Cerebellar cortex (tissue), 1 donor: ENCODE measurements at regions not wholly inside any gene's neighbourhood (a gene's known extent, or its start where the extent isn't known, plus 50 kb on each side); places are given as distances from the start of the nearest gene placed in this dataset.
"Not testable (repeated sequence)": the region's sequence is repeated elsewhere in the genome, so short reads cannot be mapped to it uniquely, and the experiment has no call there.

Experiments used
- DNase-seq: peaks from one replicate; pipeline ENCODE4 v3.0.0-alpha.2; 2015; ENCODE audit warnings: low spot score

- no peak for DNase-seq
Observed at GRCh38 chr11:121864660-121865059, 251.4 kb downstream of the BLID start.

GRCh38 chr11:121863126-121863525 lies 252.9 kb downstream of the BLID start:
- no peak for DNase-seq

- DNase-seq: not testable (repeated sequence)
Observed at GRCh38 chr11:121855138-121855537, 260.9 kb downstream of the BLID start.

- no peak for DNase-seq
Observed at GRCh38 chr11:121844016-121844415, 272.0 kb downstream of the BLID start.

- DNase-seq: no peak
Observed at GRCh38 chr11:121842192-121842585, 273.8 kb downstream of the BLID start.

GRCh38 chr11:121841487-121842191 lies 274.4 kb downstream of the BLID start:
- DNase-seq: no peak

GRCh38 chr11:121839781-121840180 lies 276.2 kb downstream of the BLID start:
- no peak for DNase-seq

- no peak for DNase-seq
Observed at GRCh38 chr11:121838571-121838970, 277.4 kb downstream of the BLID start.

GRCh38 chr11:121833970-121834369 lies 282.0 kb downstream of the BLID start:
- DNase-seq: no peak

- no peak for DNase-seq
Observed at GRCh38 chr11:121829159-121829643, 286.8 kb downstream of the BLID start.

GRCh38 chr11:121814962-121815361 lies 301.1 kb downstream of the BLID start:
- DNase-seq: no peak

- no peak for DNase-seq
Observed at GRCh38 chr11:121814296-121814695, 301.7 kb downstream of the BLID start.

- DNase-seq: no peak
Observed at GRCh38 chr11:121810291-121810690, 305.7 kb downstream of the BLID start.

GRCh38 chr11:121808096-121808495 lies 307.9 kb downstream of the BLID start:
- DNase-seq: no peak

GRCh38 chr11:121807051-121807450 lies 309.0 kb downstream of the BLID start:
- DNase-seq: no peak

- no peak for DNase-seq
Observed at GRCh38 chr11:121802542-121802941, 313.5 kb downstream of the BLID start.

GRCh38 chr11:121801781-121802180 lies 314.2 kb downstream of the BLID start:
- no peak for DNase-seq

GRCh38 chr11:121801394-121801748 lies 314.6 kb downstream of the BLID start:
- no peak for DNase-seq

- DNase-seq: no peak
Observed at GRCh38 chr11:121800731-121801393, 315.2 kb downstream of the BLID start.

- DNase-seq: no peak
Observed at GRCh38 chr11:121800240-121800639, 315.8 kb downstream of the BLID start.

GRCh38 chr11:121797496-121797895 lies 318.5 kb downstream of the BLID start:
- no peak for DNase-seq

GRCh38 chr11:121795174-121795573 lies 320.8 kb downstream of the BLID start:
- no peak for DNase-seq

GRCh38 chr11:121794671-121795141 lies 321.3 kb downstream of the BLID start:
- DNase-seq: no peak

GRCh38 chr11:121793916-121794315 lies 322.1 kb downstream of the BLID start:
- no peak for DNase-seq
